KMS-11 (cell line): ENCODE measurements at regions not wholly inside any gene's neighbourhood (a gene's known extent, or its start where the extent isn't known, plus 50 kb on each side); places are given as distances from the start of the nearest gene placed in this dataset.

ENCODE experiments used
- H2AFZ ChIP-seq: fragments of 200-600 bp; sonication (generic); 2 replicates; pipeline ENCODE4 v1.6.1; 2016; ENCODE audit warnings: antibody characterized with exemption, mixed run types, low read depth
- H3K27ac ChIP-seq: fragments of 200-600 bp; sonication (generic); 2 replicates; pipeline ENCODE4 v1.6.1; 2016; ENCODE audit warnings: mild to moderate bottlenecking, mixed run types
- H3K27me3 ChIP-seq: fragments of 200-600 bp; sonication (generic); 2 replicates; pipeline ENCODE4 v1.6.1; 2017; ENCODE audit warnings: mild to moderate bottlenecking, low read depth, mixed run types, moderate library complexity; ENCODE audit not compliant: insufficient read depth
- H3K36me3 ChIP-seq: fragments of 200-600 bp; sonication (generic); 2 replicates; pipeline ENCODE4 v1.6.1; 2017; ENCODE audit warnings: mild to moderate bottlenecking, mixed run types; ENCODE audit not compliant: insufficient read depth
- H3K4me1 ChIP-seq: fragments of 200-600 bp; sonication (generic); 2 replicates; pipeline ENCODE4 v1.6.1; 2016; ENCODE audit warnings: mild to moderate bottlenecking, low read depth, mixed run types; ENCODE audit not compliant: poor library complexity, severe bottlenecking
- H3K4me2 ChIP-seq: fragments of 200-600 bp; sonication (generic); 2 replicates; pipeline ENCODE4 v1.7.0; 2016; ENCODE audit warnings: mild to moderate bottlenecking, mixed run types
- H3K4me3 ChIP-seq: fragments of 200-600 bp; sonication (generic); IDR thresholded peaks from 2 replicates; pipeline ENCODE4 v1.6.1; 2017; ENCODE audit warnings: low read depth, low read length, mixed read lengths; ENCODE audit not compliant: insufficient read depth
- H3K79me2 ChIP-seq: fragments of 200-600 bp; sonication (generic); 2 replicates; pipeline ENCODE4 v1.6.1; 2016; ENCODE audit warnings: low read depth, mixed run types; ENCODE audit not compliant: insufficient read depth
- H3K9ac ChIP-seq: fragments of 200-600 bp; sonication (generic); 2 replicates; pipeline ENCODE4 v1.6.1; 2016; ENCODE audit warnings: mild to moderate bottlenecking, mixed run types
- H4K20me1 ChIP-seq: fragments of 200-600 bp; sonication (generic); 2 replicates; pipeline ENCODE4 v1.6.1; 2016; ENCODE audit warnings: mild to moderate bottlenecking, mixed run types; ENCODE audit not compliant: insufficient read depth
- CTCF ChIP-seq: fragments of 200-600 bp; sonication (generic); conservative IDR thresholded peaks from 2 replicates; pipeline ENCODE4 v1.6.1; 2017; ENCODE audit warnings: low read depth, mild to moderate bottlenecking, antibody characterized with exemption, low read length, moderate library complexity, mixed read lengths

- no peak overlapping the region for H3K4me2 ChIP-seq
- no peak overlapping the region for H2AFZ ChIP-seq
- H3K4me1 ChIP-seq, result peaks cover 11% of the 10 kb centered on the region
- no peak overlapping the region for H3K9ac ChIP-seq
- TF ChIP-seq CTCF, result no peak
- H3K79me2 ChIP-seq, result no peaks in the 10 kb centered on the region
- no peaks in the 10 kb centered on the region for H4K20me1 ChIP-seq
- no peak overlapping the region for H3K27ac ChIP-seq
- H3K4me3 ChIP-seq, result no peak overlapping the region
- no peaks in the 10 kb centered on the region for H3K27me3 ChIP-seq
- no peaks in the 10 kb centered on the region for H3K36me3 ChIP-seq
Measured at GRCh38 chr3:23668430-23668904, 137.3 kb upstream of the UBE2E1 start.

- no peaks in the 10 kb centered on the region for H3K27me3 ChIP-seq
- TF ChIP-seq CTCF, result no peak
- no peak overlapping the region for H2AFZ ChIP-seq
- H3K27ac ChIP-seq, result no peak overlapping the region
- H3K36me3 ChIP-seq, result no peaks in the 10 kb centered on the region
- no peaks in the 10 kb centered on the region for H4K20me1 ChIP-seq
- H3K4me2 ChIP-seq, result no peak overlapping the region
- no peaks in the 10 kb centered on the region for H3K79me2 ChIP-seq
- no peak overlapping the region for H3K4me3 ChIP-seq
- no peak overlapping the region for H3K9ac ChIP-seq
- peaks cover 12% of the 10 kb centered on the region for H3K4me1 ChIP-seq
Measured at GRCh38 chr3:23669541-23670255, 136.1 kb upstream of the UBE2E1 start.

GRCh38 chr3:23671851-23672589, 133.7 kb upstream of the UBE2E1 start:
- no peak overlapping the region for H2AFZ ChIP-seq
- H3K4me3 ChIP-seq, result no peak overlapping the region
- no peak overlapping the region for H3K27ac ChIP-seq
- no peak overlapping the region for H3K4me2 ChIP-seq
- no peak for TF ChIP-seq CTCF
- no peaks in the 10 kb centered on the region for H3K79me2 ChIP-seq
- no peaks in the 10 kb centered on the region for H3K27me3 ChIP-seq
- no peak overlapping the region for H3K9ac ChIP-seq
- peaks cover 26% of the 10 kb centered on the region for H3K4me1 ChIP-seq
- no peaks in the 10 kb centered on the region for H4K20me1 ChIP-seq
- H3K36me3 ChIP-seq, result no peaks in the 10 kb centered on the region

GRCh38 chr3:23672628-23673027, 133.1 kb upstream of the UBE2E1 start:
- Histone ChIP-seq H4K20me1 (no peaks in the 10 kb centered on the region), H3K27me3 (no peaks in the 10 kb centered on the region), H3K4me2 (no peak overlapping the region), H3K9ac (no peak overlapping the region), H3K4me3 (no peak overlapping the region), H2AFZ (no peak overlapping the region), H3K36me3 (no peaks in the 10 kb centered on the region), H3K4me1 (peaks cover 23% of the 10 kb centered on the region), H3K79me2 (no peaks in the 10 kb centered on the region), H3K27ac (no peak overlapping the region)
- TF ChIP-seq CTCF, result no peak
